OCI-LY7 (cell line): ENCODE measurements at regions not wholly inside any gene's neighbourhood (a gene's known extent, or its start where the extent isn't known, plus 50 kb on each side); places are given as distances from the start of the nearest gene placed in this dataset.

Experiments used
- EZH2phosphoT487 ChIP-seq: fragments of 200-600 bp; sonication (generic); IDR thresholded peaks from 2 replicates; pipeline ENCODE4 v1.6.1; 2018; ENCODE audit warnings: low read depth, borderline replicate concordance, mild to moderate bottlenecking, mixed run types, antibody characterized with exemption, low read length, moderate library complexity, mixed read lengths
- TF ChIP-seq, protein P1 (sequence below): fragments of 200-600 bp; sonication (generic); conservative IDR thresholded peaks from 2 replicates; pipeline ENCODE4 v1.5.1; 2014; ENCODE audit warnings: mild to moderate bottlenecking, antibody characterized with exemption, low read length, moderate library complexity, mixed read lengths

GRCh38 chr2:228793116-228793515 is 478.0 kb downstream of the PID1 start:
- TF ChIP-seq, protein P1, sequence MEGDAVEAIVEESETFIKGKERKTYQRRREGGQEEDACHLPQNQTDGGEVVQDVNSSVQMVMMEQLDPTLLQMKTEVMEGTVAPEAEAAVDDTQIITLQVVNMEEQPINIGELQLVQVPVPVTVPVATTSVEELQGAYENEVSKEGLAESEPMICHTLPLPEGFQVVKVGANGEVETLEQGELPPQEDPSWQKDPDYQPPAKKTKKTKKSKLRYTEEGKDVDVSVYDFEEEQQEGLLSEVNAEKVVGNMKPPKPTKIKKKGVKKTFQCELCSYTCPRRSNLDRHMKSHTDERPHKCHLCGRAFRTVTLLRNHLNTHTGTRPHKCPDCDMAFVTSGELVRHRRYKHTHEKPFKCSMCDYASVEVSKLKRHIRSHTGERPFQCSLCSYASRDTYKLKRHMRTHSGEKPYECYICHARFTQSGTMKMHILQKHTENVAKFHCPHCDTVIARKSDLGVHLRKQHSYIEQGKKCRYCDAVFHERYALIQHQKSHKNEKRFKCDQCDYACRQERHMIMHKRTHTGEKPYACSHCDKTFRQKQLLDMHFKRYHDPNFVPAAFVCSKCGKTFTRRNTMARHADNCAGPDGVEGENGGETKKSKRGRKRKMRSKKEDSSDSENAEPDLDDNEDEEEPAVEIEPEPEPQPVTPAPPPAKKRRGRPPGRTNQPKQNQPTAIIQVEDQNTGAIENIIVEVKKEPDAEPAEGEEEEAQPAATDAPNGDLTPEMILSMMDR: no peak
- TF ChIP-seq EZH2phosphoT487: no peak
